Stimulated activated memory B cell treated with anti-CD40 and anti-IgM and Interleukin-4, amounts not matched to agents 10 μg/mL and 1 μg/mL and 100 μg/mL, for 72 hours (primary cell): ENCODE measurements at regions not wholly inside any gene's neighbourhood (a gene's known extent, or its start where the extent isn't known, plus 50 kb on each side); places are given as distances from the start of the nearest gene placed in this dataset.
A peak's percentile ranks its signal among the peaks of the same experiment; 100 is the strongest.

Experiments used
- ATAC-seq: fragments of 150-1000 bp; cut with Tn5 transposase; 2 replicates; pipeline ENCODE4 v1.10.0; 2021
- H3K27ac Mint-ChIP-seq: one replicate; pipeline ENCODE4 v1.8.0; 2022; ENCODE audit warnings: mild to moderate bottlenecking, mixed read lengths
- H3K27me3 Mint-ChIP-seq: one replicate; pipeline ENCODE4 v1.8.0; 2022; ENCODE audit warnings: mixed read lengths
- H3K36me3 Mint-ChIP-seq: one replicate; pipeline ENCODE4 v1.8.0; 2022; ENCODE audit warnings: mixed read lengths
- H3K4me1 Mint-ChIP-seq: one replicate; pipeline ENCODE4 v1.8.0; 2022; ENCODE audit warnings: mixed read lengths
- H3K4me3 Mint-ChIP-seq: one replicate; pipeline ENCODE4 v1.8.0; 2022; ENCODE audit warnings: mild to moderate bottlenecking, moderate library complexity, mixed read lengths
- H3K9me3 Mint-ChIP-seq: one replicate; pipeline ENCODE4 v1.8.0; 2022; ENCODE audit warnings: mixed read lengths

DNA sequence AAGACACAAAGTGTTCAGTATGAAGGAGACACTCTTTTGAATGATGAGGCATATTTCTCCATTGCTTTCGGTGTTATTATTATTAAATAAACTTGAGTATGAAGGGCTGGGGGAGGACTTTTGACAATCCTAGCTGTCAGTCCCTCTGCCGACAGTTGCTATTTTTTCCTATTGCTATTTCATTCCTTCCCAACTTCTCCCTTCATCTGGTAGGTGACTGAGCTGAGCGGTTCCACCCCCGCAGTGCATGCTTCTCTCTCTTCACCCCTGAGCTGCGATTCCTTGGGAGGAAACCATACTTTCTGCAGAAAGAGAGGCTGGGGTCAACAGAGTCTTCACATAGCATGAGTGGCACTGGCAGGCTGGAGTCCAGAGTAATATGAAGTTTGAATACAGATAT lies 261.2 kb upstream of the TAC1 start:
- Mint-ChIP-seq H3K27me3 (peaks cover 9% of the 10 kb centered on the region), H3K4me3 (no peak overlapping the region), H3K36me3 (no peaks in the 10 kb centered on the region), H3K27ac (no peak overlapping the region), H3K9me3 (peaks cover 3% of the 10 kb centered on the region), H3K4me1 (no peaks in the 10 kb centered on the region)
- ATAC-seq, result no peak

- H3K27ac Mint-ChIP-seq, result no peak overlapping the region
- peaks cover 7% of the 10 kb centered on the region for H3K27me3 Mint-ChIP-seq
- H3K4me1 Mint-ChIP-seq, result no peaks in the 10 kb centered on the region
- H3K4me3 Mint-ChIP-seq, result no peak overlapping the region
- H3K9me3 Mint-ChIP-seq, result peaks cover 3% of the 10 kb centered on the region
- no peaks in the 10 kb centered on the region for H3K36me3 Mint-ChIP-seq
- ATAC-seq, result no peak
Measured at GRCh38 chr7:97471491-97471890, 260.4 kb upstream of the TAC1 start.

- Mint-ChIP-seq H3K36me3 (no peaks in the 10 kb centered on the region), H3K4me3 (no peak overlapping the region), H3K27me3 (no peaks in the 10 kb centered on the region), H3K27ac (no peak overlapping the region), H3K9me3 (no peaks in the 10 kb centered on the region), H3K4me1 (no peaks in the 10 kb centered on the region)
- no peak for ATAC-seq
Measured at GRCh38 chr7:97479740-97480290, 252.1 kb upstream of the TAC1 start.

DNA sequence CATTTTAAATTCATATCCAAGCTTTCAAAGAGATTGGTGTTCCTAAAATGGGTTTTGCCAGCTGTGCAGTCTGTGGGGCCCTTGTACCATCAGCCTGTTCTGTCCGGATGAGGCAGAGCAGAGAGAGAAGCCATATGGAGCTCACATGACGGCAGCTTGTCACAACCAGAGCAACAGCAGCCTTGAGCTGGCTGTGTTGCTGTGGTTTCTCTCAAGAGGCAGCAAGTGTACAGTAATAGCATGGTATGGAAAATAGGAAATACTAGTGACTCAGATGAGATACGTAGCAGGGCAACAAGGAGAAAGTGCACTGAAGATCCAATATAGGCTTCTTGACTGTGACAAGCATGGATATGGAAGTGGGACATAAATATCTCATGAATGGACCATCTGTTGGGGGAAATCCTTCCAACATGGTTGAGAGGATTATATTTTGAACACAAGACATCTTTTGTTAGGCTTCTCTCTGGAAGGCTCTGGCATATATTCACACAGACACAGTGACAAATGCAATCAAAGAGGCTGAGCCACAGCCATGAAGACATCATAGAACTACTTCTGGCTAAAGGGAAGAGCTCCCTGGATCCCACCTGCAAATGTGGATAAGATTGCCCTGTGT lies 251.0 kb upstream of the TAC1 start:
- no peaks in the 10 kb centered on the region for H3K9me3 Mint-ChIP-seq
- H3K36me3 Mint-ChIP-seq, result no peaks in the 10 kb centered on the region
- no peak overlapping the region for H3K4me3 Mint-ChIP-seq
- H3K4me1 Mint-ChIP-seq, result no peaks in the 10 kb centered on the region
- no peak overlapping the region for H3K27ac Mint-ChIP-seq
- H3K27me3 Mint-ChIP-seq, result no peaks in the 10 kb centered on the region
- ATAC-seq, result no peak

GRCh38 chr7:97495487-97495886 lies 236.4 kb upstream of the TAC1 start:
- Mint-ChIP-seq H3K36me3 (no peaks in the 10 kb centered on the region), H3K4me3 (no peak overlapping the region), H3K27me3 (no peaks in the 10 kb centered on the region), H3K27ac (no peak overlapping the region), H3K4me1 (no peaks in the 10 kb centered on the region), H3K9me3 (peaks cover 8% of the 10 kb centered on the region)
- no peak for ATAC-seq

- Mint-ChIP-seq H3K27me3 (no peaks in the 10 kb centered on the region), H3K4me3 (no peak overlapping the region), H3K9me3 (peaks cover 8% of the 10 kb centered on the region), H3K36me3 (no peaks in the 10 kb centered on the region), H3K4me1 (no peaks in the 10 kb centered on the region), H3K27ac (no peak overlapping the region)
- no peak for ATAC-seq
Measured at GRCh38 chr7:97499204-97499603, 232.7 kb upstream of the TAC1 start.

DNA sequence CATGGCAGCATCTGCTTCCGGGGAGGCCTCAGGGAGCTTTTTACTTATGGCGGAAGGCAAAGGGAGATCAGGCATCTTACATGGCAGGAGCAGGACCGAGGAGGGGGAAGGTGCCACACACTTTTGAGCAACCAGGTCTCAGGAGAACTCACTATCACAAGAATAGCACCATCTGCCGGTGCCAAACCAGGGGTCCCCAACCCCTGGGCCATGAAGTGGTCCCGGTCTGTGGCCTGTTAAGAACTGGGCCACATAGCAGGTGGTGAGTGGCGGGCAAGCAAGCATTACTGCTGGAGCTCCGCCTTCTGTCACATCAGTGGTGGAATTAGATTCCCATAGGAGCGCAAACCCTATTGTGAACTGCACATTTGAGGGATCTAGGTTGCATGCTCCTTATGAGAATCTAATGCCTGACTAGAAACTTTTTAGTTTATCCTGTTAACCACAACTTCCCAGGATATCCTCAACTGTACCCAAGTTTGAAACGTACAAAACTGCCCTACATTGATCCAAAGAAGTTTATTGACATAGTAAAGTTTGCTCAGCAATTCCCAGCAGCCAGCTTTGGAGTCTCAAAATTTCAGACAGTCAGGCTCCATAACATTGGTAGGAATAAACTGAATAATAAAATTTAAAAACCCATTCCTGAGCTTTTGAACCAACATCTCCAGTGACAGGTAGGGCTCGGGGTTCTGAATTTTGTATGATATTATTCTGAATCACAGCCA lies 228.4 kb upstream of the TAC1 start:
- Mint-ChIP-seq H3K36me3 (no peaks in the 10 kb centered on the region), H3K27me3 (no peaks in the 10 kb centered on the region), H3K27ac (no peak overlapping the region), H3K9me3 (peaks cover 5% of the 10 kb centered on the region), H3K4me1 (no peaks in the 10 kb centered on the region), H3K4me3 (no peak overlapping the region)
- no peak for ATAC-seq

- no peaks in the 10 kb centered on the region for H3K27me3 Mint-ChIP-seq
- H3K36me3 Mint-ChIP-seq, result no peaks in the 10 kb centered on the region
- ATAC-seq, result no peak
Measured at GRCh38 chr7:97506728-97507127, 225.2 kb upstream of the TAC1 start.

GRCh38 chr7:97512441-97513207 lies 219.3 kb upstream of the TAC1 start:
- no peaks in the 10 kb centered on the region for H3K9me3 Mint-ChIP-seq
- peak; percentile 34 for ATAC-seq
- H3K36me3 Mint-ChIP-seq, result no peaks in the 10 kb centered on the region
- H3K4me3 Mint-ChIP-seq, result no peak overlapping the region
- no peaks in the 10 kb centered on the region for H3K27me3 Mint-ChIP-seq
- H3K27ac Mint-ChIP-seq, result no peak overlapping the region
- no peaks in the 10 kb centered on the region for H3K4me1 Mint-ChIP-seq

More at GRCh38 chr7:97506728-97507127, 225.2 kb upstream of the TAC1 start:
- Mint-ChIP-seq H3K9me3 (no peaks in the 10 kb centered on the region), H3K4me1 (no peaks in the 10 kb centered on the region), H3K27ac (no peak overlapping the region), H3K4me3 (no peak overlapping the region)

GRCh38 chr7:97513326-97513725 lies 218.6 kb upstream of the TAC1 start:
- H3K27ac Mint-ChIP-seq, result no peak overlapping the region
- ATAC-seq, result peak; percentile 44
- H3K9me3 Mint-ChIP-seq, result no peaks in the 10 kb centered on the region
- H3K27me3 Mint-ChIP-seq, result no peaks in the 10 kb centered on the region
- H3K4me3 Mint-ChIP-seq, result no peak overlapping the region
- no peaks in the 10 kb centered on the region for H3K4me1 Mint-ChIP-seq
- H3K36me3 Mint-ChIP-seq, result no peaks in the 10 kb centered on the region

- Mint-ChIP-seq H3K4me3 (no peak overlapping the region), H3K36me3 (no peaks in the 10 kb centered on the region), H3K27me3 (no peaks in the 10 kb centered on the region), H3K9me3 (no peaks in the 10 kb centered on the region), H3K27ac (no peak overlapping the region), H3K4me1 (no peaks in the 10 kb centered on the region)
- peak; percentile 36 for ATAC-seq
Measured at GRCh38 chr7:97541188-97541587, 190.7 kb upstream of the TAC1 start.

GRCh38 chr7:97555857-97556421 lies 175.9 kb upstream of the TAC1 start:
- H3K4me3 Mint-ChIP-seq, result no peak overlapping the region
- no peak overlapping the region for H3K27ac Mint-ChIP-seq
- H3K4me1 Mint-ChIP-seq, result no peaks in the 10 kb centered on the region
- H3K27me3 Mint-ChIP-seq, result no peaks in the 10 kb centered on the region
- peaks cover 21% of the 10 kb centered on the region for H3K9me3 Mint-ChIP-seq
- no peaks in the 10 kb centered on the region for H3K36me3 Mint-ChIP-seq
- no peak for ATAC-seq

DNA sequence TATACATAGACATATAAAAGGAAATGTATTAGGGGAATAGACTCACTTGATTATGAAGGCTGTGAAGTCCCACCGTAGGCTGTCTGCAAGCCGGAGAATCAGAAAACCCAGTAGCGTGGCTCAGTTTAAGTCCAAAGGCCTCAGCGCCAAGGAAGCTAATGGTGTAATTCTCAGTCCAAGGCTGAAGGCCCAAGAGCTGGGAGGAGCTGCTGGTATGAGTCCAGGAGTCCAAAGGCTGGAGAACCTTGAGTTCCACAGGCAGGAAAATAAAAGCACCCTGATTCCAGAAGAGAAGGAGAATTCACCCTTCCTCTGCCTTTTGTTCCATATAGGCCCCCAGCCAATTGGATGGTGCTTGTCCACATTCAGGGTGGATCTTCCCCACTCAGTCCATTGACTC lies 166.2 kb upstream of the TAC1 start:
- H3K27me3 Mint-ChIP-seq, result no peaks in the 10 kb centered on the region
- no peak for ATAC-seq
- no peaks in the 10 kb centered on the region for H3K4me1 Mint-ChIP-seq
- no peak overlapping the region for H3K27ac Mint-ChIP-seq
- peaks cover 14% of the 10 kb centered on the region for H3K9me3 Mint-ChIP-seq
- no peak overlapping the region for H3K4me3 Mint-ChIP-seq
- no peaks in the 10 kb centered on the region for H3K36me3 Mint-ChIP-seq

DNA sequence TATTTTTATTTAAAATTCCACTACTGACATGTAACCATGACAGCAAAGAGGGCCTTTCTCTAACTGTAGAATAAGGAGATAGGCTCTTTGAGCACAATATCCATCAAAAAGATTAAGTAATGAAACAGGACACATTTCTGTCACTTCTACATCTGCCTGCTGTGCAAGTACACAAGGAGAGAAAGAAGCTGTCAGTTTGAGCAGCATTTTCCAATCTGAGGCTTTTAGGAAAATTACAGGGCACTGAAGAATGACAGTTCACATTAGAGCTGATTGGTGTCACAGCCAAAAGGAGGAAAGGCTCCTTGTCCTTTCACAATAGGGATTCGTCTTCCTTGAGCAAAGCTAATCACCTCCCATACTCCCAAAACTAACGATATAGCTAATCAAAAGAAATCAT lies 158.8 kb upstream of the TAC1 start:
- H3K4me3 Mint-ChIP-seq, result no peak overlapping the region
- no peaks in the 10 kb centered on the region for H3K4me1 Mint-ChIP-seq
- no peak overlapping the region for H3K27ac Mint-ChIP-seq
- no peaks in the 10 kb centered on the region for H3K9me3 Mint-ChIP-seq
- no peaks in the 10 kb centered on the region for H3K27me3 Mint-ChIP-seq
- no peaks in the 10 kb centered on the region for H3K36me3 Mint-ChIP-seq
- no peak for ATAC-seq

GRCh38 chr7:97576043-97576442 lies 155.8 kb upstream of the TAC1 start:
- Mint-ChIP-seq H3K36me3 (no peaks in the 10 kb centered on the region), H3K27me3 (no peaks in the 10 kb centered on the region), H3K4me1 (no peaks in the 10 kb centered on the region), H3K27ac (no peak overlapping the region), H3K4me3 (no peak overlapping the region), H3K9me3 (no peaks in the 10 kb centered on the region)
- ATAC-seq, result no peak
